NB4 (cell line): ENCODE measurements at regions not wholly inside any gene's neighbourhood (a gene's known extent, or its start where the extent isn't known, plus 50 kb on each side); places are given as distances from the start of the nearest gene placed in this dataset.

Experiments used
- DNase-seq: peaks from one replicate; pipeline ENCODE4 v3.0.0; 2010; ENCODE audit warnings: low read depth
- H3K4me3 ChIP-seq: one replicate; pipeline ENCODE4 v1.5.1; 2011; ENCODE audit warnings: mild to moderate bottlenecking, low read depth, low read length, moderate library complexity
- MYC ChIP-seq: IDR thresholded peaks from 2 replicates; pipeline ENCODE4 v1.6.1; 2011; ENCODE audit warnings: low read depth, low read length
- POLR2A ChIP-seq: IDR thresholded peaks from 2 replicates; pipeline ENCODE4 v1.6.1; 2011; ENCODE audit warnings: mild to moderate bottlenecking; ENCODE audit not compliant: insufficient read length; ENCODE audit errors: extremely low read depth
- TF ChIP-seq, protein P1 (sequence below): IDR thresholded peaks from one replicate; pipeline ENCODE4 v1.5.1; 2012; ENCODE audit warnings: low read depth, low read length
- TF ChIP-seq, protein P2 (sequence below): IDR thresholded peaks from 2 replicates; pipeline ENCODE4 v1.6.1; 2011; ENCODE audit warnings: low read depth, low read length

DNA sequence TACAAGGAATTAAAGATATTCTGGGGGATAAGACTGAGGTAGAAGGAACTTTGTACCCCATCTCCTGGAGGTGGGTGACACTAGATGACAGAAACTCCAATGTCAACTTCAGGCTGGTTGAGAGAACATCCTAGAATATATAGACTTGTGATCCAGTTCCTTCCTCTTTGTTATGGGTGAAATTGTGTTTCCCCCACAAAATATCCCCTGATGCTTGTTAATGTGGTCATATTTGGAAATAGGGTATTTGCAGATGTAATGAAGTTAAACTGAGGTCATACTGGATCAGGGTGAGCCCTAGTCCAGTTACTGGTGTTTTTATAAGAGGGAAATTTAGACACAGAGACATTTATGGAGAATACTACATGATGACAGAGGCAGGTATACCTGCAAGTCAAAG lies 114.0 kb upstream of the NAMPT start:
- TF ChIP-seq, protein P1, sequence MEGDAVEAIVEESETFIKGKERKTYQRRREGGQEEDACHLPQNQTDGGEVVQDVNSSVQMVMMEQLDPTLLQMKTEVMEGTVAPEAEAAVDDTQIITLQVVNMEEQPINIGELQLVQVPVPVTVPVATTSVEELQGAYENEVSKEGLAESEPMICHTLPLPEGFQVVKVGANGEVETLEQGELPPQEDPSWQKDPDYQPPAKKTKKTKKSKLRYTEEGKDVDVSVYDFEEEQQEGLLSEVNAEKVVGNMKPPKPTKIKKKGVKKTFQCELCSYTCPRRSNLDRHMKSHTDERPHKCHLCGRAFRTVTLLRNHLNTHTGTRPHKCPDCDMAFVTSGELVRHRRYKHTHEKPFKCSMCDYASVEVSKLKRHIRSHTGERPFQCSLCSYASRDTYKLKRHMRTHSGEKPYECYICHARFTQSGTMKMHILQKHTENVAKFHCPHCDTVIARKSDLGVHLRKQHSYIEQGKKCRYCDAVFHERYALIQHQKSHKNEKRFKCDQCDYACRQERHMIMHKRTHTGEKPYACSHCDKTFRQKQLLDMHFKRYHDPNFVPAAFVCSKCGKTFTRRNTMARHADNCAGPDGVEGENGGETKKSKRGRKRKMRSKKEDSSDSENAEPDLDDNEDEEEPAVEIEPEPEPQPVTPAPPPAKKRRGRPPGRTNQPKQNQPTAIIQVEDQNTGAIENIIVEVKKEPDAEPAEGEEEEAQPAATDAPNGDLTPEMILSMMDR = no peak
- TF ChIP-seq MYC (no peak), POLR2A (no peak)
- TF ChIP-seq, protein P2, sequence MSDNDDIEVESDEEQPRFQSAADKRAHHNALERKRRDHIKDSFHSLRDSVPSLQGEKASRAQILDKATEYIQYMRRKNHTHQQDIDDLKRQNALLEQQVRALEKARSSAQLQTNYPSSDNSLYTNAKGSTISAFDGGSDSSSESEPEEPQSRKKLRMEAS = no peak
- H3K4me3 ChIP-seq = no peak overlapping the region
- no peak for DNase-seq

DNA sequence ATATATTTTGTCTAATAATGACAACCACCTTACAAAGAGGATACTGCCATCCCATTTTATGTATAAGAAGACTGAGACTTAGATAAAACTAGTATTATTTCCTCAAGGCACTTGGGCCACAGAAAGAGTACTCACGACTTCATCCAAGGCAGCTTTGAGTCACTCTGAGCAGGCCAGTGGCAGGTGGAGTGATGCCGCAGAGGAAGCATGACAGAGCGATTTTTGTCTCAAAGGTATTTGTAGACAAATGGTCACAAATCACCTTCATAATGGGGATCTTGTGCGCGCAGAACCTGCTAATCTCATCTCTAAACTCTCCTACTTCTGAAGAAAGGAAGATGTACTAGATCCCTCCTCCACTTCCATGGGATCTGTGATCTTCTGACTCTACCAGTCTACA lies 113.2 kb upstream of the NAMPT start:
- no peak for DNase-seq
- no peak for TF ChIP-seq POLR2A
- no peak overlapping the region for H3K4me3 ChIP-seq

DNA sequence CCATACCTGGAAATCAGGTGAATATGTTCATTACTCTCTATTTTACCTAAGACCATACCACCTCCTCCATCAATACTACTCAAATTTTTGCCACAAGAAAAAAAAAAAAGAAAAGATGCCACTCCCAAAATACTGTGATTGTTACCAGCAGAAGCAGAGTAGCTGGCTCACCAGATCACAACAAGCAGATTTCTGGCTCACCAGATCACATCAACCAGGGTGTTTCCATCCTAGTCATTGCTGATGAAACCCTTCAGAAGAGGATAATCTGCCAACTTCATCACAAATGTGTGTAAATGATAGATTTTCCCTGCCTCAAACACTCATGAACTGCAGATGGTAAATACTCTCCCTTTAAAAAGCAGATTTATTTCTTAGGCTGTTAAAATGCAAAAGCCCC lies 109.7 kb upstream of the NAMPT start:
- TF ChIP-seq MYC = no peak
- no peak for TF ChIP-seq POLR2A
- TF ChIP-seq, protein P2 = no peak
- TF ChIP-seq, protein P1 = no peak
- no peak for DNase-seq
- H3K4me3 ChIP-seq = no peak overlapping the region

DNA sequence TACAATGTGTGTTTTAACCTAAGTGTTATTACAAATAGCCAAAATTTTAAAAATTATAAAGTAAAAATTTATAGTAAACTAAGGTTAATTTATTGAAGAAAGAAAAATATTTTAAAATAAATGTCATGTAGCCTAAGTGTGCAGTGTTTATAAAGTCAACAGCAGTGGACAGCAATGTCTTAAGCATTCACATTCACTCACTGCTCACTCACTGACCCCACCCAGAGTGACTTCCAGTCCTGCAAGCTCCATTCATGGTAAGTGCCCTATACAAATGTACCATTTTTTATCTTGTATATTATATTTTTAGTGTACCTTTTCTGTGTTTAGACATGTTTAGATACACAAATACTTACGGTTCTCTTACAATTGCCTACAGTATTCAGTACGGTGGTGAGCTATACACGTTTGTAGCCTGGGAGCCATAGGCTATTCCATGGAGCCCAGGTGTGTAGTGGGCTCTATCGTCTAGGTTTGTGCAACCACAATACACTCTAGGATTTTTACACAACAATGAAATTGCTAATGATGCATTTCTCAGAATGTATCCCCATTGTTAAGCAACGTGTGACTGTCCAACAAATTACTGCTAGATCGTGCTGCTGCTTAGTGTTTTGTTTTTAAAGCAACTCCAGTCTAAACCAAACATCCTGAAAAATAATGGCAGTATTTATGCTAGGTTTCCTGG lies 108.9 kb upstream of the NAMPT start:
- H3K4me3 ChIP-seq = no peak overlapping the region
- DNase-seq = no peak
- TF ChIP-seq, protein P1 = no peak
- TF ChIP-seq, protein P2 = no peak
- TF ChIP-seq MYC (no peak), POLR2A (no peak)

DNA sequence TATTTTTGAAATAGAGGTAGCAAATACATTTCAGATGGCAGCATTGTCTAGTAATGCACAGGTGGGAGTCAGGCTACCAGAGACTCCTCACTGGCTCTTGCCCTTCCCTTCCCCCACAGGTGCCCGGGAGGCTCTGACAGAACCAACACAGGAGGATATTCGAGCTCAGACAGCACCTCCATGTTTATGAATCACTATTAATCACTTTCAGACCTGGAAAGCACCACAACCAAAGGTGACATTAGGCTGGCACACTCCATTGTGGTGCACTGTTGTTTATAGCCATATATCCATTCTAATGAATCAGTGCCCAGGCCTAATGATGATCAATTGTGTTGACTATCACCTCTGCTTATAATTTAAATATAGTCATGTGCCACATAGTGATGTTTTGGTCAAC lies 107.8 kb upstream of the NAMPT start:
- no peak overlapping the region for H3K4me3 ChIP-seq
- DNase-seq = no peak
- TF ChIP-seq, protein P2 = no peak
- TF ChIP-seq POLR2A (no peak), MYC (no peak)
- TF ChIP-seq, protein P1 = no peak

DNA sequence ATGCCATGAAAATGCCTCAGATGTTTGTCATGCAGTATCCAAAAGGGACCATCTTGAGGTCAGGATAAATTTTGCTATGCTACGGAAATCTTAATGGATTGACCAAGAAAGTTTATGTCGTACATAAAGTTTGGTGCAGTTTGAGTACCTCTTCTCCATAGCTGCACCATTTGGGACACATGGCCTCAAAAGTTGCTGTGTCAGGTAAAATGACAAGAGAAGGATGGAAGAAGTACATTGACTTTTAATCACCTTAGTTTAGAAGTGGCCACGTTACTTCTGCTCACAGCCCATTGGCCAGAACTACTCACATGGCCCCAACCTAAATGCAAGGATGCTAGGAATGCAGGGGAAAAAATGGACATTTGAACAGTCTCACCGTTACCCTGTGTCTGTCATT lies 107.4 kb upstream of the NAMPT start:
- H3K4me3 ChIP-seq = no peak overlapping the region
- no peak for DNase-seq
- TF ChIP-seq, protein P2 = no peak
- TF ChIP-seq, protein P1 = no peak
- TF ChIP-seq MYC (no peak), POLR2A (no peak)
